Neural crest cell (in vitro differentiated cells): ENCODE measurements at regions not wholly inside any gene's neighbourhood (a gene's known extent, or its start where the extent isn't known, plus 50 kb on each side); places are given as distances from the start of the nearest gene placed in this dataset.
A peak's percentile ranks its signal among the peaks of the same experiment; 100 is the strongest.

Experiments used
- DNase-seq: peaks from one replicate; pipeline ENCODE4 v3.0.0; 2021; ENCODE audit warnings: low read depth, mixed read lengths, low spot score
- H3K27ac Mint-ChIP-seq: one replicate; pipeline ENCODE4 v1.8.0; 2021; ENCODE audit warnings: mild to moderate bottlenecking, mixed read lengths; ENCODE audit not compliant: unreplicated experiment
- H3K27me3 Mint-ChIP-seq: 2 replicates; pipeline ENCODE4 v1.8.0; 2021; ENCODE audit warnings: low read depth, mild to moderate bottlenecking, mixed read lengths
- H3K36me3 Mint-ChIP-seq: 2 replicates; pipeline ENCODE4 v1.8.0; 2021; ENCODE audit warnings: low read depth, mild to moderate bottlenecking, mixed read lengths
- H3K4me1 Mint-ChIP-seq: 2 replicates; pipeline ENCODE4 v1.8.0; 2021; ENCODE audit warnings: mixed read lengths
- H3K4me3 Mint-ChIP-seq: one replicate; pipeline ENCODE4 v1.8.0; 2021; ENCODE audit warnings: mild to moderate bottlenecking, mixed read lengths
- H3K9me3 Mint-ChIP-seq: 2 replicates; pipeline ENCODE4 v1.8.0; 2021; ENCODE audit warnings: mixed read lengths
- CTCF ChIP-seq: fragments of 200-600 bp; sonication (generic); conservative IDR thresholded peaks from 2 replicates; pipeline ENCODE4 v1.5.0; 2021; ENCODE audit warnings: antibody characterized with exemption, mild to moderate bottlenecking

DNA sequence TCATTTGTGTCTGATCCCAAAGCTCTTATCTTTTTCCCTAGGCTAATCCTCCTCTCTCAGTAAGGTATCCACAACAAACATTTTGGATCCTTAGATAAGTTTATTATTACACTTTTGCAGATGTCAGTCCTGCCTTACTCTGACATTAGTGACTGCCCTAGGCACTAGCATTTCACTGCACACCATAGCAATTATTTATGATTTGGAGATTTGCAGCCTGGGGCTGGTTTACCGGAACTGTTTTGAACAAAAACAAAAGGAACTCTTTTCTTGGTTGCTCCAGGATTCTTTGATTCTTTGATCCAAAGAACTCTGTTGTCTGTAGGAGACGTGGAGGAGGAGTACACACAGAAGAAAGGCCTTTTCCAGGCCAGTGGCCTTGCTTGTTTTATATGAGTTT, 80.4 kb downstream of the EDNRB start:
- no peak for TF ChIP-seq CTCF
- no peaks in the 10 kb centered on the region for H3K27me3 Mint-ChIP-seq
- peaks cover 34% of the 10 kb centered on the region for H3K36me3 Mint-ChIP-seq
- H3K9me3 Mint-ChIP-seq = peaks cover 22% of the 10 kb centered on the region
- DNase-seq = no peak
- no peak overlapping the region for H3K27ac Mint-ChIP-seq
- no peak overlapping the region for H3K4me3 Mint-ChIP-seq
- H3K4me1 Mint-ChIP-seq = peaks cover 28% of the 10 kb centered on the region

GRCh38 chr13:77836423-77836822, 82.2 kb downstream of the EDNRB start:
- Mint-ChIP-seq H3K4me1 (peaks cover 46% of the 10 kb centered on the region), H3K27ac (no peak overlapping the region), H3K9me3 (peaks cover 22% of the 10 kb centered on the region), H3K36me3 (peaks cover 28% of the 10 kb centered on the region), H3K4me3 (no peak overlapping the region), H3K27me3 (no peaks in the 10 kb centered on the region)
- no peak for TF ChIP-seq CTCF
- no peak for DNase-seq

DNA sequence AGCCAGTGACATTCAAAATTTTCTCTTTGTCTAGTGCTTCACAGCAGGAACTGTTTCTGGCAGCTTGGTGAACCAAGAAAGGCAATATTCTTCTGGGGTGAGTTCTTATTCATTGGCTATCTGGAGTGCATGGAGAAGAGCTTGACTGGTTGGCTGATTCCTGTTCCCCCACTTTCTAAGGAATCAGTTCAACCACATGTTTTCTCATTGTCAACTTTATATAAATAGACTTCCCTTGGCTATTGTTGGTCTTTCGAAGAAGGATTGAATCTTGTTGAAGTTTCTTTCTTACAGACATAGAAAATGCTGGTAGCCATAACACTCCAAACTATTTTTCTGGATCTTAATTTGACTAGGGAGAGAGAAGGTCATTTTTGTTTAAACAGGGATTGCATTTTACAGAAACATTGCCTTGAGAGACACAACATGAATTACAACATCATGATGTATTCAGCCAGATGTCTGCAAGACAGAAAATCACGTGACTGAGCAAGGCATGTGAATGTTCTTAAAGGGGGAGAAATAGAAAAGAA, 85.2 kb downstream of the EDNRB start:
- Mint-ChIP-seq H3K9me3 (peaks cover 7% of the 10 kb centered on the region), H3K27ac (peak overlapping the region; percentile 91), H3K4me1 (peaks cover 69% of the 10 kb centered on the region), H3K27me3 (no peaks in the 10 kb centered on the region), H3K4me3 (peak overlapping the region; percentile 56), H3K36me3 (peaks cover 12% of the 10 kb centered on the region)
- TF ChIP-seq CTCF = no peak
- no peak for DNase-seq

DNA sequence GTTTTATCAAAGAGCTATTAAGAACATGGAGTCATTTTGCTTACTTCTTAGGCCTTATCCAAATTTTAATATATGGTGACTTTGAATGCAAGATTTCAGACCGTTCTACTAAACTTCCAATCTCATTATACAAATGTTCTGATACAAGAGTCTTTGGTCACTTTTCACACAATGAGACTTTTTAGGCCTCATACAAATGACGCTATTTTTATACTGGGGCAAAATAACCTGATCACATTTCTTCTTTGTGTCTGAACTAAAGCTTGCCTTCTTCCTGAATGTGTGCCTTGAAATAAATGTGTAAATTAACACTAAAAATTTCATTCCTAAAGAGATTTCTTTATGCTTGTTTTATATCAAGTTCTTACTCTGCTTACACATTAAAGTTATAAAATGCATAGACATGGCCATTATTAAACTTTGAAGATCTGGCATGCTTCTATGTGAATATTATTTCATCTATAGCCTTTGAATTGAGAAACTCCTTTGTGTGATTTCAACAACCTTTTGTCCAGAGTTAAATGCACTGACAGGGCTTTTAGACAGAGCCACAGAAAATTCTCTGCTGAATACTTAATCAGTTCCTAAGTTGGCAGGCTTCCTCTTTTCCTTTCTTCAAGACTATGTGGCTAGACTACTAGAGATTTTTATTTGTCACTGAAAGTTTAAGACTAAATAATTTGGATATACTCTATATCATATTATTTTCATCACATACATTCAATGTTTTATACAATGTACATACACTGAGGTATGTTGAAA, 86.1 kb downstream of the EDNRB start:
- TF ChIP-seq CTCF = no peak
- Mint-ChIP-seq H3K27me3 (no peaks in the 10 kb centered on the region), H3K4me1 (peaks cover 78% of the 10 kb centered on the region), H3K27ac (peak overlapping the region; percentile 96), H3K9me3 (peaks cover 7% of the 10 kb centered on the region), H3K36me3 (peaks cover 7% of the 10 kb centered on the region), H3K4me3 (peak overlapping the region; percentile 56)
- no peak for DNase-seq

- DNase-seq = no peak
- Mint-ChIP-seq H3K9me3 (peaks cover 7% of the 10 kb centered on the region), H3K27ac (peak overlapping the region; percentile 96), H3K27me3 (no peaks in the 10 kb centered on the region), H3K36me3 (peaks cover 7% of the 10 kb centered on the region), H3K4me3 (peak overlapping the region; percentile 56), H3K4me1 (peaks cover 80% of the 10 kb centered on the region)
- TF ChIP-seq CTCF = no peak
Measured at GRCh38 chr13:77831866-77832265, 86.8 kb downstream of the EDNRB start.
